HUES64 (cell line): ENCODE measurements at regions not wholly inside any gene's neighbourhood (a gene's known extent, or its start where the extent isn't known, plus 50 kb on each side); places are given as distances from the start of the nearest gene placed in this dataset.

Source experiments
- H3K27ac ChIP-seq: 2 replicates; pipeline ENCODE4 v1.7.0; 2013; ENCODE audit warnings: low read depth, low read length, inconsistent platforms
- H3K27me3 ChIP-seq: 2 replicates; pipeline ENCODE4 v1.6.1; 2013; ENCODE audit warnings: mild to moderate bottlenecking, low read length; ENCODE audit not compliant: insufficient read depth
- H3K36me3 ChIP-seq: 2 replicates; pipeline ENCODE4 v1.6.1; 2013; ENCODE audit warnings: mild to moderate bottlenecking, low read length; ENCODE audit not compliant: insufficient read depth
- H3K4me1 ChIP-seq: 2 replicates; pipeline ENCODE4 v1.6.1; 2013; ENCODE audit warnings: mild to moderate bottlenecking, low read length, moderate library complexity; ENCODE audit not compliant: insufficient read depth
- H3K4me3 ChIP-seq: 2 replicates; pipeline ENCODE4 v1.5.1; 2013; ENCODE audit warnings: mild to moderate bottlenecking, low read length, moderate library complexity
- H3K9ac ChIP-seq: 2 replicates; pipeline ENCODE4 v1.6.1; 2013; ENCODE audit warnings: mild to moderate bottlenecking, low read depth, low read length
- H3K9me3 ChIP-seq: 2 replicates; pipeline ENCODE4 v1.6.1; 2013; ENCODE audit warnings: low read depth, low read length; ENCODE audit not compliant: insufficient read depth
- WGBS: fragments of 150-250, 120-280 bp; methylation state at CpG from one replicate; pipeline ENCODE4 v1.1.7; 2013; ENCODE audit warnings: missing lambda C conversion rate; 5-methylcytosine and 5-hydroxymethylcytosine counted together

DNA sequence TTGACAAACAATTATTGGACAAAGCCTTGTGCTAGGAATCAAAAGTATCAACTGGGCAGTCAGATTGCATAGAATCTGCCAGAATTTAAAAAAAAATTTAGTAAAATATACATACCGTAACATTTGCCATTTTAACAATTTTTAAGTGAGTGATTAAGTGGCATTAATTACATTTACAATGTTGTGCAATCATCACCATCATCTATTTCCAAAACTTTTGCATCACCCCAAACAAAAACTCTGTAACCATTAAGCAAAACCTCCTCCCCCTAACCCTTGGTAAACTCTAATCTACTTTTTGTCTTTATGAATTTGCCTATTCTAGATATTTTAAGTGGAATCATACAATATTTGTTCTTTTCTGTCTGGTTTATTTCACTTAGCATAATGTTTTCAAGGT is 182.8 kb downstream of the LMO4 start:
- H3K9ac ChIP-seq: no peak overlapping the region
- no peak overlapping the region for H3K27ac ChIP-seq
- WGBS: no CpG with 5 or more reads among the region's 1 CpG
- H3K4me1 ChIP-seq: no peaks in the 10 kb centered on the region
- H3K9me3 ChIP-seq: no peaks in the 10 kb centered on the region
- no peak overlapping the region for H3K4me3 ChIP-seq
- no peaks in the 10 kb centered on the region for H3K36me3 ChIP-seq
- H3K27me3 ChIP-seq: no peaks in the 10 kb centered on the region

DNA sequence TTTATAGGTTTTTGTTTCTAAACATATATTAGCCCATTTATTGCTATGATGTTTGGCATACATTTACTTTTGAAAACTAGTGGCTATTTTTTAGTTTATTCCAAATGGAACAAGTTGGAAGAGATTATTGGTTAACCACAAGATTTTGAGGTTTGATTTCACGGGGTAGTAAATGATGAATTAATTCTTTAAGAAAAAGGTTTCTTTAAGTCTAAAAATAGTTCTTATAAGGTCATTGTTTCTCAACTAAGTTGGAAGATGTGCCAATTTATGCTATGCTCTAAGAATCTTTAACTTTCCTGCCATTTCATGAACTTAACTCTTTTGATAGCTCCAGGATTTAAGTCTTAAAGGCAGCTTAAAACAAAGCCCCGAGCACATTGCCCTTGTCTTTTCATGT is 183.8 kb downstream of the LMO4 start:
- WGBS: 96% methylated on average over 2 of the region's 2 CpGs
- Histone ChIP-seq H3K4me1 (no peaks in the 10 kb centered on the region), H3K9ac (no peak overlapping the region), H3K36me3 (no peaks in the 10 kb centered on the region), H3K9me3 (no peaks in the 10 kb centered on the region), H3K27me3 (no peaks in the 10 kb centered on the region), H3K27ac (no peak overlapping the region), H3K4me3 (no peak overlapping the region)

DNA sequence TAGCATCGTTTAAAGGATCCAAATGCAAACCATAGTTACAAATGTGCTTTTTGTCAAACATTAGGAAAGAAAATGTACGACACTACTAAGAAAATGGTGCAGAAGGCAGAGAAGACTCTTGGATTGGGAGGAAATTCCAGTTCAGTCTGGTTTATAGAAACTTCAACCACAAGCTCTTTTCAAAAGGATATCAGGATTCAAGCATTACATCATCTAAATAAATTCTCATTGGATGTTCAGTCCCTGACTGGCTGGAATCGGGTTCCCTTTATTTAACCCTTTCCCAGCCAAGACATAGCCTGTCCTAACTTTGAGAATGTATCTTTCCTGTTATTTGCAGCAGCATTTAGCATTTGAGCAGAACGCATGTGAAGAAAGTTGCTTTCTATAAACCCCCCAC is 184.6 kb downstream of the LMO4 start:
- Histone ChIP-seq H3K4me3 (no peak overlapping the region), H3K9ac (no peak overlapping the region), H3K4me1 (no peaks in the 10 kb centered on the region), H3K27ac (no peak overlapping the region), H3K36me3 (no peaks in the 10 kb centered on the region), H3K9me3 (no peaks in the 10 kb centered on the region), H3K27me3 (no peaks in the 10 kb centered on the region)
- 78% methylated on average over 3 of the region's 4 CpGs for WGBS

DNA sequence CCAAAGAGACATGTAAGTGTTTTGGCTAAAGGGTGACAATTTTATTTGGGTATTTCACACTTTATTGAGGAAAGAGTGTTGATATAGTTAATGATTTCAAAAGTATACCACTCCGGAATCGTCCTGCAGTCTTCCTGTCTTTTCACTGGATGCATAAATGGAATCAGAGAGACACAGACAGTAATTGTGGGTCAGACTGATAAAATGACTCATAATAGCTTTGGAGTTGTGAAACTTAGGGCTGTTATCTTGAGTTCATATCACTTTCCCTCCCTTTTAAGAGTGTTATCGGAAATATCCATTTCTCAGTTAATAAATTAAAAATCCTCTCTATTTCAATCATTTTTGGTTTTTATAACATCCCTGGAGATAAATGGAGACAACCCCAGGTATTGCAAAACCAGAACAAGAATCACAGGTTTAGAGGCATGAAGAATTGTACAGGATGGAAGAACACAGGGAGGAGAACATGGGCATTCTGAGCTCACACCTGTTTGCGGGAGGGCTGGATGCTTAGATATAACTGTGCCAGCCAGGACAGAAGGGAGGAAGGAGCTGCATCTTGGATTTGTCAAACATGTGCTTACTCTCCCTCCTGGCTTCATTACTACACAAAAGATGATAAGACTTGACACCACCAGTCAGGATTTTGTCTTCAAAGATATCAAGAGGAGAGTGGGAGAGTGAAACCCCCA is 185.4 kb downstream of the LMO4 start:
- no peaks in the 10 kb centered on the region for H3K4me1 ChIP-seq
- 95% methylated on average over 4 of the region's 4 CpGs for WGBS
- no peaks in the 10 kb centered on the region for H3K27me3 ChIP-seq
- H3K9ac ChIP-seq: no peak overlapping the region
- H3K36me3 ChIP-seq: no peaks in the 10 kb centered on the region
- no peak overlapping the region for H3K4me3 ChIP-seq
- no peaks in the 10 kb centered on the region for H3K9me3 ChIP-seq
- no peak overlapping the region for H3K27ac ChIP-seq

DNA sequence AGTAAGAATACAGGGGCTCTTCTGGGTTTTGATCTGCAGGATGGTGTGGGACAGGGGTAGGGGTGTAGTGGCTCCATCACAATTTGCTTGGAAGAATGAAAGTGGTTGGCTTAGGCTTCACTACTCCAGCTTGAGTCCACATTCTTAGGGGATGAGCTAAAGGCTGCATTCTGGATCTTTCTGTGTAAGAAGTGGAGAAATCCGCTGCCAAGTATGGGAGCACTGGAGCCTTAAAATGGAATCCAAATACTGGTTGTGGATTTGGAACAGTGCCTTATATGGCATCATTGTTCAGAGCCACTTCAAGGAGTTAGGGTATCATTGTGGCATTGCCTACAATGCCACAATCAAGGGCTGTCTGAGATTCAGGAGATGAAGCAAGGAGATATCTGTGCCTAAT is 187.1 kb downstream of the LMO4 start:
- Histone ChIP-seq H3K27ac (no peak overlapping the region), H3K4me3 (no peak overlapping the region), H3K4me1 (no peaks in the 10 kb centered on the region), H3K36me3 (no peaks in the 10 kb centered on the region), H3K9me3 (no peaks in the 10 kb centered on the region), H3K9ac (no peak overlapping the region), H3K27me3 (no peaks in the 10 kb centered on the region)
- WGBS: 90% methylated on average over 1 of the region's 1 CpG

DNA sequence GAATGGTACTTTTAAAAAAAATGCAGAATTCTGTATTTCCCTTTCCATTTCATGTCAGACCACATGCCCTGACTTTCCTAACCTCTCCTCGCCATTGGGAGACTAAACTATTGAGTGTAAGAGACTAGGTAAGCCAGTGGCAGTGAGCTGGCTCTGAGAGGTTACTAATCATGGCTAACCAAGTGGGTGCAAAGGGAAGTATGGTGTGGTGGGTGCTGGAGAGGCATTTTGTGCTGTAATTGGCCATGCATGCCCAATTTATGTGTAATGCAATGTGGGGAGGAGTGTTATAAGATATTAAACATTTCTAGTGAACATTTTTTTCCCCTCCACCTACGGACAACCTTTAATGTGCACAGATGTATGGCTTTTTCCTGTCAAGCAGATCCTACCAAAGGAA is 190.1 kb downstream of the LMO4 start:
- 88% methylated on average over 2 of the region's 2 CpGs for WGBS
- Histone ChIP-seq H3K4me3 (no peak overlapping the region), H3K36me3 (no peaks in the 10 kb centered on the region), H3K9me3 (no peaks in the 10 kb centered on the region), H3K27ac (no peak overlapping the region), H3K27me3 (no peaks in the 10 kb centered on the region), H3K9ac (no peak overlapping the region), H3K4me1 (no peaks in the 10 kb centered on the region)

DNA sequence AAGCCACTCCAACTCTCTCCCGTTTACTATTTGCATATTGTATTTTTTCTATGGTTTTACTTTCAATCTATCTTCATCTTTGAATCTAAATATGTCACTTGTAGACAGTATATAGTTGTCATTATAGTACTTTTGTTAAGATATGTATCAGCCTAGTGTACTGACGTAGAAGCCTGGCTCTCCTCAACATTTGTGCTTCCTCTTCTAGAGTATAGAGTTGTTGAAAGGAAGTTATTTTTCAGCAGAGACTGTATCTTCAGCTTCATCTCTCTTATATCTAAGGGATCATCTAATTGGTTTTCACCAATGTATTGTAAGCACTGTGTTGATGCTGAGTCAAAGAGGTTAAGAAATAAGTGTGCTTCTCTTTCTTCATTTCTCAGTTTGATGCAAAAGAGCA is 192.8 kb downstream of the LMO4 start:
- H3K27ac ChIP-seq: no peak overlapping the region
- no peaks in the 10 kb centered on the region for H3K36me3 ChIP-seq
- WGBS: no CpG with 5 or more reads among the region's 2 CpGs
- H3K4me3 ChIP-seq: no peak overlapping the region
- no peaks in the 10 kb centered on the region for H3K27me3 ChIP-seq
- H3K9ac ChIP-seq: no peak overlapping the region
- H3K9me3 ChIP-seq: no peaks in the 10 kb centered on the region
- H3K4me1 ChIP-seq: no peaks in the 10 kb centered on the region

DNA sequence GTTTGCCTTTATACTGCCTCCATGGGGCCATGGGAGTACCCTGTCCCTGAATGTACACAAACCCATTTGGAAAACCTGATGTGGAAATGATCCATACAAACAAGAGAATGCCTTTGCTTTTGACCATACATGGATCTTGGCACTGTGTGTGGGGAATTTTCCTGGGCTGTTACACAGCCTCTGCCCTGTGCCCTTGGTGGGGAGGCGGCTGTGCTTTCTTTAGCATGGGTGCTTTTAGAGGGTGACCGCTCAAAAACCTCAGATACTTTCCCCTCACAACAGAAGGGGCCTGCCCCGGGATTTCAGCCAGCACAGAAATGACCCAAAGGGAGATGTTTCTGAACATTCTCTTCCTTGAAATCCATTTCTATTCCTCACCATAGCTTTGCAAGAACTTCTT is 194.8 kb downstream of the LMO4 start:
- Histone ChIP-seq H3K9me3 (no peaks in the 10 kb centered on the region), H3K36me3 (no peaks in the 10 kb centered on the region), H3K27ac (no peak overlapping the region), H3K4me1 (no peaks in the 10 kb centered on the region), H3K27me3 (no peaks in the 10 kb centered on the region), H3K9ac (no peak overlapping the region), H3K4me3 (no peak overlapping the region)
- 96% methylated on average over 3 of the region's 3 CpGs for WGBS

DNA sequence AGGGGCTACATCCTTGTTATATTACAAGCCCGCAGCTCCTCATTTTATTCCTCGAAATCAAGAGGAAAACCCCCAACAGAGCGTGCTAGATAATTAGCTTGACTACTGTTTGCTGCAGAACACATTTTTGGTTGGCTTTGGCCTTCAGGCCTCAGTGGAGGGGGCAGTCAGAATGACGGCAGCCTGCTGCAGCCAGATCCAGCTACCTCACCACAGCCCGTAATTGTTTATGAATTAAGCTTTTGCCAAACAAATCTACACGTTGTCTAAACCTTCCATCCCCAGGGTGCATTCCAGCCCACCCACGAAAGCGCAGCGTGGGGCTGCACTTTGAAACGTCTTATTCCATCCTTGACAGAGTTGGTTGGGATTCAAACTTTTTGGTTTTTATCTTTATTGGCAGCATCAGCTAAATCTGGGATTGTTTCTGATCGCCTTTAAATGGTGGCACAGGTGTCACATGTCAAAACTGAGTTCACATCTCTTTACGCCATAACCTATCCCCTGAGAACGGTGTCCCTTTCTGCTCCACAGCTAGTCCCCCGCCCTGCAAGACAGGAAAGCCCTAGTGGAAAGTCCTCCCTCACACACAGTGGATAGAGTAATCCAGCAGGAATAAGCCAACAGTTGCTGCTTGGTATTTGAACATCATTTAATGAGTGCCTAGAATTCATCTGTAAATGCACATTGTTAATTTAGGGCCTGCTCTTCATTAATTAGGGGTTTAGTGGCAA is 195.5 kb downstream of the LMO4 start:
- H3K27ac ChIP-seq: no peak overlapping the region
- H3K36me3 ChIP-seq: no peaks in the 10 kb centered on the region
- no peak overlapping the region for H3K9ac ChIP-seq
- no peaks in the 10 kb centered on the region for H3K27me3 ChIP-seq
- no peak overlapping the region for H3K4me3 ChIP-seq
- H3K4me1 ChIP-seq: no peaks in the 10 kb centered on the region
- no peaks in the 10 kb centered on the region for H3K9me3 ChIP-seq
- 92% methylated on average over 14 of the region's 14 CpGs for WGBS

DNA sequence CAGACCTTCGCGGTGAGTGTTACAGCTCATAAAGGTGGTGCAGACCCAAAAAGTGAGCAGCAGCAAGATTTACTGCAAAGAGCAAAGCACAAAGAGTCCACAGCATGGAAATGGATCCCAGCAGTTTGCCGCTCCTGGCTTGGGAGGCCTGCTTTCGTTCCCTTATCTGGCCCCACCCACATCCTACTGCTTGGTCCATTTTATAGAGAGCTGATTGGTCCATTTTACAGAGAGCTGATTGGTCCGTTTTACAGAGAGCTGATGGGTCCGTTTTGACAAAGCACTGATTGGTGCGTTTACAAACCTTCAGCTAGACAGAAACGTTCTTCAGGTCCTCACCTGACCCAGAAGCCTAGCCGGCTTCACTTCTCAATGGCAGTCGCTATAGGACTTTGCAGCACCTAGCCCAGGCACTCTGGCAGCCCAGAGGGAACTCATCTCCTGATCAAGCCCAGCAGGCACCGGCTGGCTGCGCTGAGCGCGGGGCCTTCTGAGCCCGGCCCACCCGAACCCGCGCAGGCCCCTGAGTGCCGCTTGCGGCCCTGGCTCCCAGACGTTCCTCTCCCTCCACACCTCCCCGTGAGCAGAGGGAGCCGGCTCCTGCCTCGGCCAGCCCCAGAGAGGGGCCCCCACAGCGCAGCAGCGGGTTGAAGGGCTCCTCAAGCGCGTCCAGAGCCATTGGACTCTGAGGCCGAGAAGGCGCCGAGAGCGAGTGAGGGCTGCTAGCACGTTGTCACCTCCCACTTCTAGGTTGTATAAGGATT is 200.3 kb downstream of the LMO4 start:
- H3K9ac ChIP-seq: no peak overlapping the region
- no peak overlapping the region for H3K27ac ChIP-seq
- H3K4me3 ChIP-seq: no peak overlapping the region
- H3K4me1 ChIP-seq: no peaks in the 10 kb centered on the region
- H3K27me3 ChIP-seq: no peaks in the 10 kb centered on the region
- WGBS: 96% methylated on average over 32 of the region's 33 CpGs
- no peaks in the 10 kb centered on the region for H3K36me3 ChIP-seq
- H3K9me3 ChIP-seq: peaks cover 3% of the 10 kb centered on the region; the same call in 1 of the 2 replicates

DNA sequence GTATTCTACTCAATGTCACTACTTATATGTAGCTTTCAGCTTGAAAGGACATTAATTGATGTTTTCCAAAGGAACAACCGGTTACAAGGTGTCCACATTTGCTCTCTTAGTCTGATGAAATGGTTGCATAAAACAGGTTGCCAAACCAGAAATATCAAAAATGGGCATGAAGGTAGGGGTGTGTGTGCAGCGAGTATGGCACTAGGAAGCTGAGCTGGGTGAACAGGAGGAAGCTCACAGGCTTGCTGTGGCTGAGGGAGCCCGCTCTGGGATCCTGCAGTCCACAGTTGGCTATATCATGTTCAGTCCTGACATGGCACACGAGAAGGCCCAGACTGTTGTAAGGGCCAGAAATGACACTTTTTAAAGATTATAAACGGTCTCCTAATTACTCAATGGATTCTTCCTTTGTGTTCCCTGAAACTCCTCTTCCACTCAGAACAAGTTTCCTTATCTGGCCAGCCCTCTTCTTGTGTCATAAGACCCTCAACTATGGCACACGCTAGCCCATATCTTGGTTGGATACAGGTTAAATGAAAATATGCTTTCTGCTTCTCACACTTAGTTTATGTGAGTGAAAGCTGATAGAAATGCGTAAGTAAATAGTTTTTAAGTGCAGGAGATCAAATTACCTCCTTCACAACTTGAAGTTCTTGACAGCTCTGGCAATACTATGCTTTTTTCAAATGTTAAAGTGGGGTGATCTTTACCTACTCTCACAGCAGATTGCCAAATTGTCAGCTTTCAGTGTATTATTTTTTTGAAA is 201.5 kb downstream of the LMO4 start:
- WGBS: 90% methylated on average over 7 of the region's 7 CpGs

More for the DNA sequence above, 201.5 kb downstream of the LMO4 start:
- Histone ChIP-seq H3K4me1 (no peaks in the 10 kb centered on the region), H3K9me3 (peaks cover 3% of the 10 kb centered on the region; the same call in 1 of the 2 replicates), H3K36me3 (no peaks in the 10 kb centered on the region), H3K27ac (no peak overlapping the region), H3K4me3 (no peak overlapping the region), H3K9ac (no peak overlapping the region), H3K27me3 (no peaks in the 10 kb centered on the region)
